ENCODE measurements at regions not wholly inside any gene's neighbourhood (a gene's known extent, or its start where the extent isn't known, plus 50 kb on each side); places are given as distances from the start of the nearest gene placed in this dataset.
A peak's percentile ranks its signal among the peaks of the same experiment; 100 is the strongest.
"Not testable (repeated sequence)": the region's sequence is repeated elsewhere in the genome, so short reads cannot be mapped to it uniquely, and the experiment has no call there.

DNA sequence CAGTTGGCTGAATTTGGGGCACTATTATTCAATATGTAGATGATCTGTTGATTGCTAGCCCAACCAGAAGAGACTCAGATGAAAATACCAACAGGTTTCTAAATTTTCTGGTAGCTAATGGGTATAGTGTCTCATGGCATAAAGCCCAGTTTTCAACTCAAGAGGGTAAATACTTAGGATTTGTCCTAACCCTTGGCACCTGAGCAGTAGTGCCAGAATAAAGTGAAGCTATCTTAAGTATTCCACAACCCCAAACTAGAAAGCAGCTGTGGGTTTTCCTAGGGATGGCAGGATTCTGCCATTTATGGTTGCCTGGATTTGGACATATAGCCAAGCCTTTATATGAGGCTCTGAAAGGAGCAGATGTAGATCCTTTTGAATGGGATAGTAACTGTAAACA lies 119.0 kb downstream of the AGTR2 start:
- DNase-seq (ENCODE audit: low read depth) = no peak

DNA sequence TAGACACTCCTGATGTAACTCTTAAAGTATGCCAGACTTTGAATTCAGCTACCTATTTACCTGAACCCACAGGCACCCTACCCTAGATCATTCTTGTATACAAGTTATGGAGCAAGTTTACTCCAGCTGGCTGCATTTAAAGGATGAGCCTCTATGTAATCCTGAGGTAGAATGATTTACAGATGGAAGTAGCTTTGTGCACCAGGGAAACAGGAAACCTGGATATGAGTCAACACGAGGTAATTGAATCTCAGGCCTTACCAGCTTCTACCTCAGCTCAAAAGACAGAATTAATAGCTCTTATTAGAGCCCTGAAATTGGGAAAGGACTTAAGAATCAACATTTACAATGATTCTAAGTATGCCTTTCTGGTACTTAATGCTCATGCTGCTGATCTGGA lies 119.8 kb downstream of the AGTR2 start:
- DNase-seq (ENCODE audit: low read depth) = peak; percentile 32

DNA sequence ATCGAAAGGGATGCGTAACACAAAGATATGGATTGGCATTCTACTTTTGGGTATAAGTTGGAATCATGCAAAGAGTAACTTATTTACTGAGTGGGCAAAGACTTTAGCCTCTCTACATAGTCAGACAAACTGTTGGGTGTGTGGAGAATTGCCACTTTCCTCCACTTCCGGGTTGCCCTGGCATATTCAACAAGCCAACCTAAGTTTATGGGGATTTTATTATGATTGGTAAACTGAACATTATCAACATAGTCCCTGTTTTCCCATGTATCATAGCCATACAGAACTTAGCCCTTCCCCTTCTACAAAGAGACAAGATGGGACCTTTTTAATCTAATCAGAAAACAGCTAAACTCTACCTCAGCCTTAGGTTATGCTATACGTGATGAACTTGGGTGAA lies 121.6 kb downstream of the AGTR2 start:
- no peak for DNase-seq (ENCODE audit: low read depth)

DNA sequence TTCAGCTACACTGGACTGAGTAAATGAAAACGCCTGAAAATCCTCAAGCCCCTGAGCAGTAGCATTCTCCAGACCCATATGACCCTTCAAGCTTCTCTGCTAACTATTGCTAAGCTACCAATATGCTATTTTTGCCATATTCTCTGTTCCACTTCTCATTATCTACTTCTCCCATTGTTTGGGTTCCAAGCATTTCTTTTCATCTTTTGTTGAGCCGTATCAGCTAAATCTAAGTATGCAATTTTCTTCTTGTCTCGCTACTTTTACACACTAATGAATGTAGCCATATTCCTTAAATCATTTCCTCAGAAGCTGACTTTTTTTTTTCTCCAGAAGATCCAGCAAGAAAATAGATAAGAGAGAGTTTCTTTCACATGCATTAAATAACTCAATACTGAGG lies 128.4 kb downstream of the AGTR2 start:
- no peak for DNase-seq (ENCODE audit: low read depth)

DNA sequence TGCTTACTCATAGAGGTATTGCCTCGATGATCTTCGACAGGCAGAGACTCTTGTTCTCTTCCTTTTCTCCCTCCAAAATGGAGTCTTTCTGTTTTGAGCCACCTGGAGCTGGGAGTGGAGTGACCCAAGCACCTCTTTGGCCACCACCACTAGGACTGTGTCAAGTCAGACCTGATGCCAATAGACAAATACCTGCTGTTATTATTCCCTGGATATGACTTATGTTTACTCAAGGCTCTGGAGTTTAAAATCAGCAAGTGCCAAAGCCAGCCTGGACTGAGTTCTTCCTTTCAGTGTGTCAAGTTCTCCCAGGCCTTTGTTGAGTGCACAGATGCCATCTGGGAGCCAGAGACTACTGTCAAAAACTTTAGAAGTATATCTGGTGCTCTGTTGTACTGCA lies 130.2 kb upstream of the SLC6A14 start:
- no peak for DNase-seq (ENCODE audit: low read depth)

DNA sequence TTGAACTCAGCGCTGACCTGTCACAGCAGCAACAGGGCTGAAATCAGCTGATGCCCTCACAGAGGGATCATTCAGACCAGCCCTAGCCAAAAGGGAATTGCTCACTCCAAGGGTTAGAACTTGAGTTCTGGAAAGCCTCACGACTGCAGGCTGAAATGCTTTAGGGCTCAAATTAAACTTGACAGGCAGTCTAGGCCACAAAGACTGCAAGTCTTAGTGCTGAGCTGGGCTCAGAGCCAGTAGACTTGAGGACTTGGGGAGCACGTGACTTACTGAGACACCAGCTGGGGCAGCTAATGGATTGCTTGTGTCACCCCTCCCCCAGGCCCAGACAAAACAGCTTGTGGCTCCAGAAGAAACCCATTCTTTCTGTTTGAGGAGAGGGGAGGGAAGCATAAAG lies 119.0 kb upstream of the SLC6A14 start:
- DNase-seq (ENCODE audit: low read depth) = peak; percentile 1

DNA sequence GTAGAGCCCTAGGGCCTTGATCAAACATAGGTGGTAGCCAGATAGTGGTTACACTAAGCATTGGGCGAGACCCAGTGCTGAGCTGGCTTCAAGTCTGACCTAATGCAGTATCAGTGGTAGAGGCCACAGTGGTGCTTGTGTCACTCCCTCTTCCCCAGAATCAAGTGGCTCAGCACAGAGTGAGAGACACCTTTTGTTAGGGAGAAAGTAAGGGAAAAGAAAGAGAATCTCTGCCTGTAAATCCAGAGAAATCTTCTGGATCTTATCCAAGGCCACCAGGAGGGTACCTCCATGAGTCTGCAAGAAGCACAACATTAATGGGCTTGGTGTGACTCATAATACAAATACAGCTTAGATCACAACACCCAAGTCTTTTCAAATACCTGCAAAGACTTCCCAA lies 117.7 kb upstream of the SLC6A14 start:
- DNase-seq (ENCODE audit: low read depth) = peak; percentile 7

DNA sequence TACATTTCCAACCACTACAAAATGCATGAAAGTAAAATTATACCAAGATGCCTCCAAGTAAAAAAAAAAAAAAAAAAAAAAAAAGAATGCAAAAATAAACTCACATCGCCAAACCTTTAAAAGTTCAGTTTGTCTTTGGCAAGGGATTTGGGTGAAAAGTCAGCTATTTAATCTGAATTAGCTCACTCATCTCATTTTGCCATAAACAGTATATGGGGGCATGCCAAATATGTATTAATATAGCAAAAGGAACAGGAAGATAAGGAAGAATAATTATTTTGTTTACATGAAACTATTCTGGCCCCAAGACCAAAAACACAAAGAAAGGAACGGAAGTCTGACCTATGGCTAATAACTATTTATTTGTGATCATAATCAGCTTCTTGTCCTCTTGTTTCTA lies 114.7 kb upstream of the SLC6A14 start:
- DNase-seq (ENCODE audit: low read depth) = no peak

DNA sequence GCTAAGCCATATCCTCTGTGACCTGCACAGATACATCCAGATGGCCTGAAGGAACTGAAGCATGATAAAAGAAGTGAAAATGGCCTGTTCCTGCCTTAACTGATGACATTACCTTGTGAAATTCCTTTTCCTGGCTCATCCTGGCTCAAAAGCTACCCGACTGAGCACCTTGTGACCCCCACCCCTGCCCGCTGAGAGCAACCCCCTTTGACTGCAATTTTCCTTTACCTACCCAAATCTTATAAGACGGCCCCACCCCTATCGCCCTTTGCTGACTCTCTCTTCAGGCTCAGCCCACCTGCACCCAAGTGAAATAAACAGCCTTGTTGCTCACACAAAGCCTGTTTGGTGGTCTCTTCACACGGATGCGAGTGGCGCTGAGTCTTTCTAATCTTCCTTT lies 104.4 kb upstream of the SLC6A14 start:
- not testable (repeated sequence) for DNase-seq (ENCODE audit: low read depth)

DNA sequence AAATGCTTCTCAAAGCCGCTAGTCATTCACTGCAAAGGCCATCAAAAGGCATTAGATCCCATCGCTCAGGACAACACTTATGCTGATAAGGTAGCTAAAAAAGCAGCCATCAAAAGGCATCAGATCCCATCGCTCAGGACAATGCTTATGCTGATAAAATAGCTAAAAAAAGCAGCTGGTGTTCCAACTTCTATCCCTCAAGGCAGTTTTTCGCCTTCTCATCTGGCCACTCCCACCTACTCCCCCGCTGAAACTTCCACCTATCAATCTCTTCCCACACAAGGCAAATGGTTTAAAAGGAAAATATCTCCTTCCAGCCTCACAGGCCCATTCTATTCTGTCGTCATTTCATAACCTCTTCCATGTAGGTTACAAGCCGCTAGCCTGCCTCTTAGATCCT lies 101.6 kb upstream of the SLC6A14 start:
- not testable (repeated sequence) for DNase-seq (ENCODE audit: low read depth)

DNA sequence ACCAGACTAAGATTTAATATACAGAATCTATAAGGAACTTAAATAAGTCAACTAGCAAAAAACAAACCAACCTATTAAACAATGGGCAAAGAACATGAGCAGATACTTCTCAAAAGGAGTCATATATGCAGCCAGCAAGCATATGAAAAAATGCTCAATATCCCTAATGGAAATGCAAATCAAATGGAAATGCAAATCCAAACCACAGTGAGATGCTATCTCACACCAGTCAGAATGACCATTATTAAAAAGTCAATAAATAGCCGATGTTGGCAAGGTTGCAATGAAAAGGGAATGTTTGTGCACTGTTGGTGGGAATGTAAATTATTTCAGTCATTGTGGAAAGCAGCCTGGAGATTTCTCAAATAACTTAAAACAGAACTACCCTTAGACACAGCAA lies 97.0 kb upstream of the SLC6A14 start:
- DNase-seq (ENCODE audit: low read depth) = no peak

DNA sequence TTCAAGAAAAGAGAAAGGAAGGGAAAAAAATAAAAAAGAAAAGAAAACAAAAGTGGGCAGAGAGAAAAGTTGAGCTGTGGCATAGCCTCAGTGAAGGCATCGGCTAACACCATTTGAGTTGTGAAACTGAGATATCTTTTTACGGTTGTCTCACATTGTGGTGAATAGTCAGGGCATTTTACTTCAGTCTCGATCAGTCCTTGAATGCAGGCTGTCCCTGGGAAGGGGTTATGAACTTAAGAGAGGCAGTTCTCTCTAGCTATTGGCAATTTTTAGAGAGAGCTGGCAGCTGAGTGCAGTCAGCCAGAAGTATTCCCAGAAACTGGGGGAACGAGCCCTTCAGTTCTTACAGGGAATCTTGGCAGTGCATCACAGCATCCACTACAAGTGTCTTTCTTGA lies 93.5 kb upstream of the SLC6A14 start:
- no peak for DNase-seq (ENCODE audit: low read depth)

DNA sequence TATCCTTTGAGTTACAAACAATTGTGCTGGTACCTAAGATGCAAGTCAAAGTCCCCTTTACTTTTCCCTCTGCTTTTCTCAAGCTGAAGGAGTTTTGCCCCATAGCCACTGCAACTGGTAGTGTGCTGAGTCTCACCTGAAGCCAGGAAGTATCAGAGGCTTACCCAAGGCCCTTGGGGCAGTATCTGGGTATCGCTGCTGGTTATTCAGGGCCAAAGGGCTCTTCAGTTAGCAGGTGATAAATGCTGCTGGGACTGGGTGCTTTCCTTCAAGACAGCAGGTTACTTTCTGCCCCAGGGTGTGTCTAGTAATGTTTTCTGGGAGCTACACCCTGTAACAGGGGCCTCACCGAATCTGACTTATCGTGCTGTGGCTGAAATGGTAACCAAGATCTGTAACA lies 90.4 kb upstream of the SLC6A14 start:
- no peak for DNase-seq (ENCODE audit: low read depth)

DNA sequence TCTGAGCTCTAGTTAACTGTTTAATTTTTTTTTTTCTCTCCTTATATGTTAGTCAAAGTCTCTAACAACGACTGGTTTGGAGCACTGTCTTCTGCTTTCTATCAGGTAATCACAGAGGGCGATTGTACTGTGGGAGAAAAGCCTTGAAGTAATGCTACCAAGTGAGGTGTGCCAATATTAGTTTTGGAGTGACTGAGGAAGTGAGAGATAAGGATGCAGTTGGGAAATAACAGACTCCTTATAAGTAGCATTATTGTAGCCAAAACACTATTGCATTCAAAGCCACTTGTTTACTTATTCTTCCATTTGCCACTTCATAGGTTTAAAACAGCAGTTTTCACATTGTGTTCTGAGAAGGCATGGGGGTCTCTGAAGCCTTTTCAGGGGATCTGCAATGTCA lies 79.1 kb upstream of the SLC6A14 start:
- no peak for DNase-seq (ENCODE audit: low read depth)

DNA sequence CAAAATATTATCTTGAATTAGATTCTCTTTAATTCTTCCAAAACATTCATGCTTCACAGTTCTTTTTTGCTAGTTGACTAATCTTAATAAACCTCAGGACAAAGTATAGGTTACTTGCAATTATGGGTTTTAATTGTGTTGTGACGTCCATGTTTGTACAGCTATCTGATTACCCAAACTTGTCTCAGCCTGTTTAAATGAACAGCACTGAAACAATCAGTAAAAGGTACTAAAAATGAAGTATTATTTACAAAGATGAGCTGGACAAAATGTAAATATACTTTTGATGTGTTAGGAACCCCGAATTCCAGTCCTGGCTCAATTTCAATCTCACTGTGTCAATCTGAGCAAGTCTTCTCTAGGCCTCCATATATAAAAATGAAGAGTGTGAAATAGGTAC lies 57.4 kb upstream of the SLC6A14 start:
- no peak for DNase-seq (ENCODE audit: low read depth)

DNA sequence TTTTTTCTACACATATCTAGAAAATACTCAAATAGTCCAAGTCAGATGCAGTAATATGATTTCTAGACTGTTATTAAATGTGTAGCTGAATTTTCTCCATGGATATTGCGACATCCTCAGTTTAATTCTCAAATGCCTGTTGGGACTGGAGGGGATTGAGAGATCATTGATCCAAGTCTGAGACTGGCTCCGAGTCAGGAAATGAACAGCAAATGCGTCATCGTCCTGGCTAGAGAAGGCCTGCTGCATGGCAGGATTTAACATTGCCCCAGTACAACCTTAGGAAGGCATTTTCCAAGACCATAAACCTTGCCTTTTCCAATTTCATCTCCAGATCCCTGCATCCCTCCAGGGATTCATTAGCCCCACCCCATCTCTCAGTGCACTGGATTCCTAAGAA lies 56.6 kb upstream of the SLC6A14 start:
- DNase-seq (ENCODE audit: low read depth) = peak; percentile 83

DNA sequence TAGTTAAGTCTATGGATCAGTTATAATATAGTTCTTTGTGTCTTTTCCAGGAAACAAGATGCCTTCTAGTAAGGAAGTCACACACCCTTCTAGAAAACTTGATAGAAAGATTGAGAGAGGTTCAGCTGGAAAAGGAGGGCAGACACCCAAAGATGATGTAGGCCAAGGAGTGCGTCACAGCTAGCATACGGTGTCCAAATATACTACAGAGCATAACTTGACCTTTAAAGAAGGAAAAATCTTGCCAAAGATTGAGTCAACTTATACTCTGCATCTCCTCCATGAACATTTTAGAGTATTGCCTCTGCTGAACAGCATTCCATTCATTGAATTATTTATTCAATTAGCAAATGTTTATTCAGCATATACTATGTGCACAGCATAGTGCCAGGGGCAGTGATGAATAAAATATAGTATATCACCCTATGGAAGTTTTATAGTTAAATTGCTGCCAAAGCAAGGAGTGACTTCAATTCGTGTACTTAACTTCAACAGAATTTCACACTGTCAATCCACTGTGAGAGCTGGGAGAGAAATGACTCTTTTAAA lies 51.9 kb upstream of the SLC6A14 start:
- DNase-seq (ENCODE audit: low read depth) = no peak

All from ELR (cell line).